ENCODE measurements at regions not wholly inside any gene's neighbourhood (a gene's known extent, or its start where the extent isn't known, plus 50 kb on each side); places are given as distances from the start of the nearest gene placed in this dataset.
"Not testable (repeated sequence)": the region's sequence is repeated elsewhere in the genome, so short reads cannot be mapped to it uniquely, and the experiment has no call there.

- Histone ChIP-seq H3K4me3 (ENCODE audit: low read length in 2 of 2) (no peak overlapping the region), H3K36me3 (ENCODE audit: control insufficient read depth in 2 of 2, insufficient read depth in 2 of 2, low read length in 2 of 2) (peaks cover 0 to 2% of the 10 kb centered on the region in 2 donors), H3K27ac (ENCODE audit: low read length) (no peak overlapping the region), H3K9me3 (ENCODE audit: control insufficient read depth in 2 of 2, low read length in 2 of 2) (no peaks in the 10 kb centered on the region), H3K27me3 (ENCODE audit: control insufficient read depth in 1 of 2, insufficient read depth in 2 of 2, low read length in 2 of 2) (no peaks in the 10 kb centered on the region), H3K9ac (ENCODE audit: low read length in 2 of 2) (no peak overlapping the region), H3K4me1 (ENCODE audit: control insufficient read depth, insufficient read depth, low read length) (no peaks in the 10 kb centered on the region)
These were observed 155.6 kb upstream of the RFC3 start for GRCh38 chr13:33662392-33662791.

GRCh38 chr13:33665626-33666175 is 152.2 kb upstream of the RFC3 start:
- Histone ChIP-seq H3K9ac (ENCODE audit: low read length in 2 of 2) (no peak overlapping the region), H3K36me3 (ENCODE audit: control insufficient read depth in 2 of 2, insufficient read depth in 2 of 2, low read length in 2 of 2) (no peaks in the 10 kb centered on the region), H3K27ac (ENCODE audit: low read length) (no peak overlapping the region), H3K27me3 (ENCODE audit: control insufficient read depth in 1 of 2, insufficient read depth in 2 of 2, low read length in 2 of 2) (no peaks in the 10 kb centered on the region), H3K4me3 (ENCODE audit: low read length in 2 of 2) (no peak overlapping the region), H3K4me1 (ENCODE audit: control insufficient read depth, insufficient read depth, low read length) (no peaks in the 10 kb centered on the region), H3K9me3 (ENCODE audit: control insufficient read depth in 2 of 2, low read length in 2 of 2) (no peaks in the 10 kb centered on the region)

- no peaks in the 10 kb centered on the region for H3K9me3 ChIP-seq (ENCODE audit: control insufficient read depth in 2 of 2, low read length in 2 of 2)
- H3K36me3 ChIP-seq (ENCODE audit: control insufficient read depth in 2 of 2, insufficient read depth in 2 of 2, low read length in 2 of 2): no peaks in the 10 kb centered on the region
- H3K27ac ChIP-seq (ENCODE audit: low read length): no peak overlapping the region
- no peak overlapping the region for H3K4me3 ChIP-seq (ENCODE audit: low read length in 2 of 2)
- no peak overlapping the region for H3K9ac ChIP-seq (ENCODE audit: low read length in 2 of 2)
- H3K4me1 ChIP-seq (ENCODE audit: control insufficient read depth, insufficient read depth, low read length): no peaks in the 10 kb centered on the region
- no peaks in the 10 kb centered on the region for H3K27me3 ChIP-seq (ENCODE audit: control insufficient read depth in 1 of 2, insufficient read depth in 2 of 2, low read length in 2 of 2)
These were observed 146.4 kb upstream of the RFC3 start for GRCh38 chr13:33671560-33671959.

GRCh38 chr13:33672022-33672421 is 145.9 kb upstream of the RFC3 start:
- not testable (repeated sequence) for H3K4me3 ChIP-seq (ENCODE audit: low read length in 2 of 2); H3K4me1 ChIP-seq (ENCODE audit: control insufficient read depth, insufficient read depth, low read length); H3K27ac ChIP-seq (ENCODE audit: low read length); H3K9me3 ChIP-seq (ENCODE audit: control insufficient read depth in 2 of 2, low read length in 2 of 2); H3K36me3 ChIP-seq (ENCODE audit: control insufficient read depth in 2 of 2, insufficient read depth in 2 of 2, low read length in 2 of 2); H3K27me3 ChIP-seq (ENCODE audit: control insufficient read depth in 1 of 2, insufficient read depth in 2 of 2, low read length in 2 of 2); H3K9ac ChIP-seq (ENCODE audit: low read length in 2 of 2)

- H3K27me3 ChIP-seq (ENCODE audit: control insufficient read depth in 1 of 2, insufficient read depth in 2 of 2, low read length in 2 of 2): no peaks in the 10 kb centered on the region
- H3K27ac ChIP-seq (ENCODE audit: low read length): no peak overlapping the region
- H3K4me3 ChIP-seq (ENCODE audit: low read length in 2 of 2): peak overlapping the region; percentile 77 to 81
- peak overlapping the region; percentile 42 to 44 for H3K9ac ChIP-seq (ENCODE audit: low read length in 2 of 2)
- no peaks in the 10 kb centered on the region for H3K4me1 ChIP-seq (ENCODE audit: control insufficient read depth, insufficient read depth, low read length)
- no peaks in the 10 kb centered on the region for H3K9me3 ChIP-seq (ENCODE audit: control insufficient read depth in 2 of 2, low read length in 2 of 2)
- H3K36me3 ChIP-seq (ENCODE audit: control insufficient read depth in 2 of 2, insufficient read depth in 2 of 2, low read length in 2 of 2): no peaks in the 10 kb centered on the region
These were observed 141.6 kb upstream of the RFC3 start for GRCh38 chr13:33676045-33676989.

GRCh38 chr13:33677215-33677614 is 140.7 kb upstream of the RFC3 start:
- H3K9ac ChIP-seq (ENCODE audit: low read length in 2 of 2): no peak overlapping the region
- no peaks in the 10 kb centered on the region for H3K4me1 ChIP-seq (ENCODE audit: control insufficient read depth, insufficient read depth, low read length)
- H3K9me3 ChIP-seq (ENCODE audit: control insufficient read depth in 2 of 2, low read length in 2 of 2): no peaks in the 10 kb centered on the region
- no peak overlapping the region for H3K27ac ChIP-seq (ENCODE audit: low read length)
- H3K4me3 ChIP-seq (ENCODE audit: low read length in 2 of 2): peak overlapping the region; percentile 77 to 81
- H3K36me3 ChIP-seq (ENCODE audit: control insufficient read depth in 2 of 2, insufficient read depth in 2 of 2, low read length in 2 of 2): no peaks in the 10 kb centered on the region
- no peaks in the 10 kb centered on the region for H3K27me3 ChIP-seq (ENCODE audit: control insufficient read depth in 1 of 2, insufficient read depth in 2 of 2, low read length in 2 of 2)

- Histone ChIP-seq H3K4me3 (ENCODE audit: low read length in 2 of 2) (no peak overlapping the region), H3K9me3 (ENCODE audit: control insufficient read depth in 2 of 2, low read length in 2 of 2) (no peaks in the 10 kb centered on the region), H3K27ac (ENCODE audit: low read length) (no peak overlapping the region), H3K9ac (ENCODE audit: low read length in 2 of 2) (no peak overlapping the region), H3K27me3 (ENCODE audit: control insufficient read depth in 1 of 2, insufficient read depth in 2 of 2, low read length in 2 of 2) (no peaks in the 10 kb centered on the region), H3K4me1 (ENCODE audit: control insufficient read depth, insufficient read depth, low read length) (no peaks in the 10 kb centered on the region), H3K36me3 (ENCODE audit: control insufficient read depth in 2 of 2, insufficient read depth in 2 of 2, low read length in 2 of 2) (no peaks in the 10 kb centered on the region)
These were observed 139.9 kb upstream of the RFC3 start for GRCh38 chr13:33678084-33678483.

GRCh38 chr13:33678906-33679657 is 138.9 kb upstream of the RFC3 start:
- no peak overlapping the region for H3K9ac ChIP-seq (ENCODE audit: low read length in 2 of 2)
- H3K4me1 ChIP-seq (ENCODE audit: control insufficient read depth, insufficient read depth, low read length): no peaks in the 10 kb centered on the region
- H3K27ac ChIP-seq (ENCODE audit: low read length): no peak overlapping the region
- H3K9me3 ChIP-seq (ENCODE audit: control insufficient read depth in 2 of 2, low read length in 2 of 2): no peaks in the 10 kb centered on the region
- no peak overlapping the region for H3K4me3 ChIP-seq (ENCODE audit: low read length in 2 of 2)
- no peaks in the 10 kb centered on the region for H3K27me3 ChIP-seq (ENCODE audit: control insufficient read depth in 1 of 2, insufficient read depth in 2 of 2, low read length in 2 of 2)
- no peaks in the 10 kb centered on the region for H3K36me3 ChIP-seq (ENCODE audit: control insufficient read depth in 2 of 2, insufficient read depth in 2 of 2, low read length in 2 of 2)

- H3K36me3 ChIP-seq (ENCODE audit: control insufficient read depth in 2 of 2, insufficient read depth in 2 of 2, low read length in 2 of 2): no peaks in the 10 kb centered on the region
- no peak overlapping the region for H3K27ac ChIP-seq (ENCODE audit: low read length)
- H3K9ac ChIP-seq (ENCODE audit: low read length in 2 of 2): no peak overlapping the region
- H3K27me3 ChIP-seq (ENCODE audit: control insufficient read depth in 1 of 2, insufficient read depth in 2 of 2, low read length in 2 of 2): no peaks in the 10 kb centered on the region
- no peak overlapping the region for H3K4me3 ChIP-seq (ENCODE audit: low read length in 2 of 2)
- no peaks in the 10 kb centered on the region for H3K9me3 ChIP-seq (ENCODE audit: control insufficient read depth in 2 of 2, low read length in 2 of 2)
- H3K4me1 ChIP-seq (ENCODE audit: control insufficient read depth, insufficient read depth, low read length): no peaks in the 10 kb centered on the region
These were observed 138.3 kb upstream of the RFC3 start for GRCh38 chr13:33679658-33680012.

GRCh38 chr13:33682020-33682564 is 135.9 kb upstream of the RFC3 start:
- H3K4me1 ChIP-seq (ENCODE audit: control insufficient read depth, insufficient read depth, low read length): no peaks in the 10 kb centered on the region
- no peaks in the 10 kb centered on the region for H3K36me3 ChIP-seq (ENCODE audit: control insufficient read depth in 2 of 2, insufficient read depth in 2 of 2, low read length in 2 of 2)
- no peaks in the 10 kb centered on the region for H3K9me3 ChIP-seq (ENCODE audit: control insufficient read depth in 2 of 2, low read length in 2 of 2)
- H3K27me3 ChIP-seq (ENCODE audit: control insufficient read depth in 1 of 2, insufficient read depth in 2 of 2, low read length in 2 of 2): no peaks in the 10 kb centered on the region
- no peak overlapping the region for H3K4me3 ChIP-seq (ENCODE audit: low read length in 2 of 2)
- no peak overlapping the region for H3K9ac ChIP-seq (ENCODE audit: low read length in 2 of 2)
- H3K27ac ChIP-seq (ENCODE audit: low read length): no peak overlapping the region

Measured in stomach smooth muscle (tissue), 2 donors.